M059J (cell line): ENCODE measurements at regions not wholly inside any gene's neighbourhood (a gene's known extent, or its start where the extent isn't known, plus 50 kb on each side); places are given as distances from the start of the nearest gene placed in this dataset.
A peak's percentile ranks its signal among the peaks of the same experiment; 100 is the strongest.
"Not testable (repeated sequence)": the region's sequence is repeated elsewhere in the genome, so short reads cannot be mapped to it uniquely, and the experiment has no call there.

Experiments used
- DNase-seq: peaks from one replicate; pipeline ENCODE4 v3.0.0-alpha.2; 2012; ENCODE audit warnings: low read depth

- DNase-seq: no peak
Observed at GRCh38 chr17:71428897-71429296, 691.9 kb upstream of the SOX9 start.

DNA sequence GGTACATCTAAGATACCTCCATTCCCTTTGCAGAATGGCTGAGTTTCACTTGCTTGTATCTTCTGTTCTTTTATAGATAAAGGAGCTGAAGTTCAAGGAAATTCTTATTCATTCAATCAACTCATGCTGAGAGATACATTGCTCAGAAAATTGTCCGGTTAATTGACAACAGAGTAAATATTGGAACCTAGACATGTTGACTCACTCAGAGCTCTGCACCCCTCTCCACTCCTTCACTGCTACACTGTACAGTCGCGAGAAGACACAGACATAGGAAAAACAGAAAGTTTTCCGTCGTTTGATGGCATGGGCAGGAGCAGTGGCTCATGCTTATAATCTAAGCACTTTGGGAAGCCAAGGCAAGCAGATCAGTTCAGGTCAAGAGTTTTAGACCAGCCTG, 690.5 kb upstream of the SOX9 start:
- DNase-seq: no peak

GRCh38 chr17:71431146-71431545, 689.7 kb upstream of the SOX9 start:
- DNase-seq: no peak

- no peak for DNase-seq
Observed at GRCh38 chr17:71432378-71433315, 688.2 kb upstream of the SOX9 start.

GRCh38 chr17:71434716-71435115, 686.1 kb upstream of the SOX9 start:
- no peak for DNase-seq

GRCh38 chr17:71436479-71436878, 684.3 kb upstream of the SOX9 start:
- DNase-seq: no peak

DNA sequence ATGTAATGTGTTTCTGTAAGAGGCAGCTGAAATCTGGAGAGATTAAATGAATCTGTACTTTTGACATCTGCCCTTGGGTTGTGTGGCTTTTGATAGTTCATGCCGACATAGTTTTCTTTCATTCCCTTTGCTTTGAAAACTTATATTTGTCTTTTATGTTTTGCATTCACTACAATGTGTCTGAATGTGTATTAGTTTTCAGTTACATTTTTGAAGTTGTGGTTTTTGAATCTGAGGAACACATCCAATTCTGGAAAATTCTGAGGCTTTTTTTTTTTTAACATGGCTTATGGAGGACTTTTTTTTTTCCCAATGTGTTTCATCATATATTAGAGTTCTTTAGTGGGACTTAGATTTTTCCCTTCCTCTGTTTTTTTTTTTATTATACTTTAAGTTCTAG, 683.7 kb upstream of the SOX9 start:
- DNase-seq: no peak

- peak; percentile 98 for DNase-seq
Observed at GRCh38 chr17:71438631-71439146, 682.1 kb upstream of the SOX9 start.

GRCh38 chr17:71440513-71440912, 680.3 kb upstream of the SOX9 start:
- peak; percentile 62 for DNase-seq

DNA sequence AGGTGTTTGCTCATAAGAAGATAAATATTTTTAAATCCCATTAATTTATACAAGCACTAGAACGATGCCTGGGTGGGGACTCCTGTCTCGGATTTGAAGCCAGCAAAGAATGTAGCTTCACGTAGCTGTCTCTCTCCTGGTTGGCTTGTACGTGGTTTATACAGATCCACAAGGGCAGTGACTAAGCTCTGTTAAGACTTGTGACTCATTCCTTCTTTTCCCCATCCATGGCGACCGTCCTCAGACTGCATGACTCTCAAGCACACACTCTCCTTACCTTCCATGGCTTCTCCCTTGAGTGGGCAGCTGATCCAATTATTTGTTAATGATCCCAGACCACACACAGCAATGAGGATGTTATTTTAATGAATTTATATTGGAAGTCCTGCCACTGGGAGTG, 679.7 kb upstream of the SOX9 start:
- peak; percentile 97 for DNase-seq

DNA sequence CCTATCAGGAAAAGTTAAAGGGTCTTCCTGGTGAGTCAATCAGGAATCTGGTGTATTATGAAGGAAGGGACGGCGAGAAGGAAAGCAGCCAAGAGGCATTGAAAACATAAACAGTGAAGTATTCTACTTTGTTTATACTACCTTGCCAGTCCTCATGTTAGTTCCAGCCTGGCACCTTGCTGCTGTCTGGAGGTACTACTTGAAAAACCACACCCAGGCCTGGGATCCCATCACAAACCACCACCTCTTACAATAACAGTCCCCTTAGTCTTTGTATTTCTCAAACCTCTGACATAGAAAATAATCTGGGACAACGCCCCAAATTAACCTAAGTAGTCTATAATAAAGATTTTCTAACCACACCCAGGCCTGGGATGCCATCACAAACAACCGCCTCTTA, 676.7 kb upstream of the SOX9 start:
- peak; percentile 67 for DNase-seq

GRCh38 chr17:71446645-71447437, 674.0 kb upstream of the SOX9 start:
- no peak for DNase-seq

GRCh38 chr17:71447644-71448043, 673.2 kb upstream of the SOX9 start:
- DNase-seq: no peak

- DNase-seq: not testable (repeated sequence)
Observed at GRCh38 chr17:71450657-71451056, 670.2 kb upstream of the SOX9 start.

GRCh38 chr17:71453876-71454422, 666.9 kb upstream of the SOX9 start:
- DNase-seq: no peak

GRCh38 chr17:71455219-71455618, 665.6 kb upstream of the SOX9 start:
- DNase-seq: no peak

DNA sequence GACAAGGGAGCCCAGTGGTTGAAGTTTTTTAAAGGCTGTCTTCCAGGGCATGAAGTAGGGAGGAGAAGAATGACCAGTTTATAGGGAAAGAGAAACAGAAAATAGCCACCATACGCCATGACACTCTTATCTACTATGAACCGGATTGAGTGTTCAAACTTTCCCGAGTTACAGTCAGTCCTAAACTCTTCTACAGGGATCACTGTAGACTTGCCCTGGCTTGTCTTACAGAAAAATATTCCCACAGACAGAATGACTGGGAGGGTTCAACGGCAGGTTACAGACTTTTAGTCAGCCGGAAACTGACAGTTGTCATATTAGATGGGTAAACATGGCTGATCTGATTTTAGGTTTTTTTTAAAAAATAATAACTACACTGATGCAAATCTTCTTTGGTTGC, 662.5 kb upstream of the SOX9 start:
- DNase-seq: no peak

DNA sequence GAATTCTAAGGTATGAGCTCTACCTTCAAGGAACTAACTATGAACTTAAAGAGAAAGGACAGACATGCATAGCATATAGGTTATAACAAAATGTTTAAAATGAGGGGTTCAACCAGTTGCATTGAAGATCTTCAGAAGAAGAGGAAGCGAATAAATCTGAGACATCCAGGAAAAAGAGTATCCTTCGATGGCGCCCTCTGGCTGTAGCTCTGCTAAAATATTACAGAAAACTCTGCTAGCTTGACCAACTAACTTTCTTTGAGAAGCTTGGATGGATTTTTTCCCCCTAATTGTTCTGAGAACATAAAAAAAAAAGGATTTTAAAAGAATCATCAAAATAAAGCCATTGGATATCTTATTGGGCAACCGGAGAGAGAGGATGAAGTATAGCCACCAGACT, 659.9 kb upstream of the SOX9 start:
- peak; percentile 31 for DNase-seq

GRCh38 chr17:71461498-71462169, 659.2 kb upstream of the SOX9 start:
- DNase-seq: peak; percentile 28

GRCh38 chr17:71464241-71464640, 656.6 kb upstream of the SOX9 start:
- DNase-seq: no peak

DNA sequence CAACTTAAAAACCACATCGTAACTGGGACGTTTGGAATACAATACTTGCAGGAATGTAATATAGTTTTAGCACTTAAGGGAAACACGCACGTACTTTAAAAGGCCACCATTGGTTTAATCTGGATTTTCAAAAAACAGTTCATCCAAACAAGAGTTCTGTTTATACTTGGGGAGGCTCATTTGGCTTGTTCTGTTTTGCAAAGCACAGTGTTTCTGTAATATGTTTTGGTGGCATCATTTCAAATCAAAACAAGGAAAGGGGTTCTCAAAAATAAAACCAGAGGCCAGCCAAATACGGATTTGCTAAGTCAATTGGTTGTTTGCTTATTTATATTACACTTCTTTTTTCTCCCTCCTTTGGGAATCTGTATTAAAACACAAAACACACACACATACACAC, 656.1 kb upstream of the SOX9 start:
- DNase-seq: no peak

DNA sequence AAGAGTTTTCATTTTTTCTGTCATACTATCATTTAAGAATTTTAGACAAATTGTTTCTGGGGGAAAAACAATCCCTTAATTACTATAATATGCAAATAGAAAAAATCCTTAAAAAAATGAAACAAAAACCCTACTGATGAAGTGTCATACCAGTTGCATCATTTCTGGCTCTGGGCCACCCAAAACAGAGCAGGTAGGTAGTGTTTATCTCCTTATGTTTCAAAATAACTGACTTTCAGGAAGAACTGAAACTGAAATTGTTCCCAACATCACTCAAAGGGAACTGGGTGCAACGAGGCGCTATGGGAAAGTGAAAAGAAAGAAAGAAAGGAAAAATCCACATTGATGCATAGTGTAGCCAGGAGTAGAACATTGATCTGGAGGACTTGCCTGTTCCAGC, 653.1 kb upstream of the SOX9 start:
- no peak for DNase-seq
